ENCODE measurements at regions not wholly inside any gene's neighbourhood (a gene's known extent, or its start where the extent isn't known, plus 50 kb on each side); places are given as distances from the start of the nearest gene placed in this dataset.

- Histone ChIP-seq H3K4me1 (ENCODE audit: low read length) (peaks cover 7% of the 10 kb centered on the region; the same call in 1 of the 2 replicates), H3K4me2 (ENCODE audit: low read length) (no peak overlapping the region), H3K9me3 (ENCODE audit: insufficient read depth, low read length) (no peaks in the 10 kb centered on the region), H3K36me3 (replicated peaks; ENCODE audit: low read depth, low read length) (no peaks in the 10 kb centered on the region), H3K27me3 (ENCODE audit: low read depth, low read length) (no peaks in the 10 kb centered on the region), H3K4me3 (ENCODE audit: low read length) (no peak overlapping the region), H3K9ac (ENCODE audit: low read length) (no peak overlapping the region), H3K27ac (ENCODE audit: low read length) (no peak overlapping the region), H4K20me1 (ENCODE audit: insufficient read depth, low read length) (no peaks in the 10 kb centered on the region), H3K79me2 (ENCODE audit: low read length) (no peaks in the 10 kb centered on the region), H2AFZ (ENCODE audit: low read depth, low read length) (no peak overlapping the region)
- TF ChIP-seq EZH2phosphoT487 (IDR thresholded peaks at IDR 0.05; ENCODE audit: low read depth): no peak
- no peak for TF ChIP-seq CTCF (IDR thresholded peaks at IDR 0.05; ENCODE audit: low read depth, low read length)
Measured at GRCh38 chr11:91768783-91769182, 455.8 kb upstream of the FAT3 start.

- no peak for TF ChIP-seq CTCF (IDR thresholded peaks at IDR 0.05; ENCODE audit: low read depth, low read length)
- TF ChIP-seq EZH2phosphoT487 (IDR thresholded peaks at IDR 0.05; ENCODE audit: low read depth): no peak
- no peaks in the 10 kb centered on the region for H3K4me1 ChIP-seq (ENCODE audit: low read length)
Measured at GRCh38 chr11:91763331-91763730, 461.3 kb upstream of the FAT3 start.

GRCh38 chr11:91761406-91762025 lies 463.1 kb upstream of the FAT3 start:
- Histone ChIP-seq H3K9me3 (ENCODE audit: insufficient read depth, low read length) (no peaks in the 10 kb centered on the region), H3K27ac (ENCODE audit: low read length) (no peak overlapping the region), H3K9ac (ENCODE audit: low read length) (no peak overlapping the region), H3K79me2 (ENCODE audit: low read length) (no peaks in the 10 kb centered on the region), H2AFZ (ENCODE audit: low read depth, low read length) (no peak overlapping the region), H3K36me3 (replicated peaks; ENCODE audit: low read depth, low read length) (no peaks in the 10 kb centered on the region), H3K27me3 (ENCODE audit: low read depth, low read length) (no peaks in the 10 kb centered on the region), H3K4me3 (ENCODE audit: low read length) (no peak overlapping the region), H3K4me2 (ENCODE audit: low read length) (no peak overlapping the region), H4K20me1 (ENCODE audit: insufficient read depth, low read length) (no peaks in the 10 kb centered on the region), H3K4me1 (ENCODE audit: low read length) (no peaks in the 10 kb centered on the region)
- TF ChIP-seq CTCF (IDR thresholded peaks at IDR 0.05; ENCODE audit: low read depth, low read length) (no peak), EZH2phosphoT487 (IDR thresholded peaks at IDR 0.05; ENCODE audit: low read depth) (no peak)

More at GRCh38 chr11:91763331-91763730, 461.3 kb upstream of the FAT3 start:
- Histone ChIP-seq H3K36me3 (replicated peaks; ENCODE audit: low read depth, low read length) (no peaks in the 10 kb centered on the region), H4K20me1 (ENCODE audit: insufficient read depth, low read length) (no peaks in the 10 kb centered on the region), H3K4me3 (ENCODE audit: low read length) (no peak overlapping the region), H3K9me3 (ENCODE audit: insufficient read depth, low read length) (no peaks in the 10 kb centered on the region), H3K27me3 (ENCODE audit: low read depth, low read length) (no peaks in the 10 kb centered on the region), H2AFZ (ENCODE audit: low read depth, low read length) (no peak overlapping the region), H3K9ac (ENCODE audit: low read length) (no peak overlapping the region), H3K27ac (ENCODE audit: low read length) (no peak overlapping the region), H3K79me2 (ENCODE audit: low read length) (no peaks in the 10 kb centered on the region), H3K4me2 (ENCODE audit: low read length) (no peak overlapping the region)

- Histone ChIP-seq H3K36me3 (replicated peaks; ENCODE audit: low read depth, low read length) (no peaks in the 10 kb centered on the region), H2AFZ (ENCODE audit: low read depth, low read length) (0 out of 2 replicates have a peak overlapping the region, but pooled peaks have one; percentile 1), H4K20me1 (ENCODE audit: insufficient read depth, low read length) (no peaks in the 10 kb centered on the region), H3K4me2 (ENCODE audit: low read length) (no peak overlapping the region), H3K4me3 (ENCODE audit: low read length) (no peak overlapping the region), H3K9me3 (ENCODE audit: insufficient read depth, low read length) (no peaks in the 10 kb centered on the region), H3K79me2 (ENCODE audit: low read length) (no peaks in the 10 kb centered on the region), H3K27ac (ENCODE audit: low read length) (no peak overlapping the region), H3K27me3 (ENCODE audit: low read depth, low read length) (no peaks in the 10 kb centered on the region), H3K9ac (ENCODE audit: low read length) (no peak overlapping the region), H3K4me1 (ENCODE audit: low read length) (no peaks in the 10 kb centered on the region)
- TF ChIP-seq EZH2phosphoT487 (IDR thresholded peaks at IDR 0.05; ENCODE audit: low read depth): no peak
- TF ChIP-seq CTCF (IDR thresholded peaks at IDR 0.05; ENCODE audit: low read depth, low read length): no peak
Measured at GRCh38 chr11:91756829-91757480, 467.7 kb upstream of the FAT3 start.
